ENCODE measurements at regions not wholly inside any gene's neighbourhood (a gene's known extent, or its start where the extent isn't known, plus 50 kb on each side); places are given as distances from the start of the nearest gene placed in this dataset.

- H3K4me1 Mint-ChIP-seq = peaks cover 6 to 7% of the 10 kb centered on the region in 2 experiments
- Histone ChIP-seq H2BK20ac (ENCODE audit: low read depth, low read length, poor library complexity, severe bottlenecking) (no peak overlapping the region), H4K20me1 (ENCODE audit: control insufficient read depth, insufficient read depth, insufficient read length) (no peaks in the 10 kb centered on the region), H3K4me1 (ENCODE audit: insufficient read depth, low read length) (no peaks in the 10 kb centered on the region), H3K27me3 (ENCODE audit: insufficient read depth, low read length) (no peaks in the 10 kb centered on the region), H3K79me1 (ENCODE audit: insufficient read depth, low read depth, low read length, poor library complexity, severe bottlenecking) (no peaks in the 10 kb centered on the region), H2BK12ac (ENCODE audit: insufficient read length, low read depth, low read length) (no peak overlapping the region), H3T11ph (ENCODE audit: low read length) (no peak overlapping the region), H2AK5ac (ENCODE audit: insufficient read length, low read length) (no peak overlapping the region), H3K79me2 (ENCODE audit: insufficient read depth, low read length) (no peaks in the 10 kb centered on the region), H2AFZ (ENCODE audit: low read length) (no peak overlapping the region), H3K23me2 (ENCODE audit: insufficient read length, low read depth, low read length, poor library complexity, severe bottlenecking) (no peaks in the 10 kb centered on the region), H3K18ac (ENCODE audit: insufficient read length, low read depth, low read length) (no peak overlapping the region), H3K27ac (ENCODE audit: insufficient read length, low read depth, low read length) (no peak overlapping the region), H4K8ac (replicated peaks; ENCODE audit: insufficient read length, low read depth, low read length) (no peak overlapping the region), H3K14ac (ENCODE audit: insufficient read depth, low read length) (no peak overlapping the region), H2BK15ac (ENCODE audit: low read depth, low read length) (no peak overlapping the region), H4K5ac (ENCODE audit: insufficient read length, low read depth, low read length) (no peak overlapping the region), H3K56ac (ENCODE audit: insufficient read length, low read depth, low read length) (no peak overlapping the region), H4K91ac (ENCODE audit: insufficient read length, low read depth, low read length) (no peak overlapping the region), H3K9me3 (ENCODE audit: control insufficient read depth, low read depth, low read length) (no peaks in the 10 kb centered on the region), H2BK120ac (ENCODE audit: low read depth, low read length, poor library complexity, severe bottlenecking) (no peak overlapping the region), H3K23ac (ENCODE audit: insufficient read length, low read depth, low read length) (no peak overlapping the region), H3K4ac (ENCODE audit: low read depth, low read length) (no peak overlapping the region), H3K9ac (ENCODE audit: extremely low read depth, insufficient read length, low read length) (no peak overlapping the region), H2BK5ac (ENCODE audit: insufficient read length, low read length) (no peak overlapping the region), H3K4me2 (ENCODE audit: insufficient read depth, insufficient read length, low read length) (no peak overlapping the region)
- H3K27me3 Mint-ChIP-seq (ENCODE audit: low read depth) = no peaks in the 10 kb centered on the region
- no peak for TF ChIP-seq CTCF (conservative IDR thresholded peaks at IDR 0.05)
- DNase-seq = no peak
- H3K27ac Mint-ChIP-seq = no peak overlapping the region
- no peaks in the 10 kb centered on the region for H3K9me3 Mint-ChIP-seq
- H3K36me3 Mint-ChIP-seq (ENCODE audit: insufficient read depth in 1 of 3, low read depth in 3 of 3) = no peaks in the 10 kb centered on the region; a peak in 1 of 7 replicates
- H3K4me3 Mint-ChIP-seq = no peak overlapping the region
These were observed 595.1 kb upstream of the ATP2B1 start for GRCh38 chr12:90303771-90304170.

Measured in H9 (cell line).